ENCODE measurements at regions not wholly inside any gene's neighbourhood (a gene's known extent, or its start where the extent isn't known, plus 50 kb on each side); places are given as distances from the start of the nearest gene placed in this dataset.

DNA sequence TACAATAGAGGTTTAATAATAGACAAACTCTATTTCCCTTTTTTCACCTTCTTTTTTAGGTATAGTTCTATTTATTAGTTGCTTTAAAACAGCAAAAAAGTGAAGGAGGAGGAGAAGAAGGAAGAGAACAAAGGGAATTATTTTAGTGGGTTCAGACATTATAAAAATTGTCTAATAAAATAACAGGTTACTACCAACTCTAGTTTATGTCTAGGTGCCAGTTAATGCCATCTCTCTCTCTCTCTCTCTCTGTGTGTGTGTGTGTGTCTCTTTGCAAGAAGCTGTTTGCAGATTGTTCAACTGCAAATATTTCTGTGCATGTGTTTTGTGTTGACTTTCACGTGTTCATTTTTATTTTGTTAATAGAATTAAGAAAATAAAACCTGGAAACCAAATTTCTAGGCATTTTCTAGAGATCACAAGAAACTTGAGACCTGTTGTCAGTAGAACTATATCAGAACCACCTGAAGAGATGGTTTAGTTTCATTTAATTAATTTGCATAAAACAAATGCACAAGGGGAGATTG is 313.5 kb upstream of the SGK1 start:
- Histone ChIP-seq H3K4me3 (ENCODE audit: low read depth in 1 of 2, low read length in 2 of 2) (no peak overlapping the region), H3K36me3 (ENCODE audit: control insufficient read depth in 1 of 2, insufficient read depth in 2 of 2, low read length in 2 of 2) (no peaks in the 10 kb centered on the region), H3K27ac (ENCODE audit: low read length) (no peak overlapping the region), H3K27me3 (ENCODE audit: low read depth, low read length) (no peaks in the 10 kb centered on the region), H3K9me3 (ENCODE audit: control insufficient read depth in 1 of 2, low read length in 2 of 2) (no peaks in the 10 kb centered on the region), H3K4me1 (ENCODE audit: control insufficient read depth in 1 of 2, insufficient read depth in 2 of 2, low read length in 2 of 2) (no peaks in the 10 kb centered on the region)

DNA sequence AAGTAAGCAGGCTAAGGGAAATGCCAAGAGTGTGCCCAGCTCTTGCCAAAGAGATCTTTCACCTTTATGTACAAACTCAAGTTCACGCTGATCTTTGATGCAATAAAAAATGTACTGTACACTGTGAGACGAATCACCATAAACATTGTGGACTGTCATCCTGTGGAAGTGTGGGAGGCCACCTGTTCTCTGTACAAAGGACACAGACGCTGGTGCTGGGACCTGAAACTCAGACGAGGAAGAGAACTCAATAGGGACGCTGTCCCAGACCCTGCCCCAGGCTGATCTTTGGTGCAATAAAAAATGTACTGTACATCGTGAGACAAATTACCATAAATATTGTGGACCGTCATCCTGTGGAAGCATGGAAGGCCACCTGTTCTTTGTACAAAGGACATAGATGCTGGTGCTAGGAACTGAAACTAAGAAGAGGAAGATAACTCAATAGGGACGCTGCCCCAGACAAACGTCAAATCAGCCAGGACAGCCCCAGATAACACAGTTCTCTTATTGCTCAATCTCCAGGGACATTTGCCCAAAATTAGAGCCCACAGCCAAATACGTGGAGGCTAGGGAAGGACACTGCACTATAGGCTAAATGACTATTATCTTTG is 312.7 kb upstream of the SGK1 start:
- H3K4me3 ChIP-seq (ENCODE audit: low read depth in 1 of 2, low read length in 2 of 2), result no peak overlapping the region
- H3K9me3 ChIP-seq (ENCODE audit: control insufficient read depth in 1 of 2, low read length in 2 of 2), result no peaks in the 10 kb centered on the region
- no peak overlapping the region for H3K27ac ChIP-seq (ENCODE audit: low read length)
- no peaks in the 10 kb centered on the region for H3K27me3 ChIP-seq (ENCODE audit: low read depth, low read length)
- H3K4me1 ChIP-seq (ENCODE audit: control insufficient read depth in 1 of 2, insufficient read depth in 2 of 2, low read length in 2 of 2), result no peaks in the 10 kb centered on the region
- no peaks in the 10 kb centered on the region for H3K36me3 ChIP-seq (ENCODE audit: control insufficient read depth in 1 of 2, insufficient read depth in 2 of 2, low read length in 2 of 2)

DNA sequence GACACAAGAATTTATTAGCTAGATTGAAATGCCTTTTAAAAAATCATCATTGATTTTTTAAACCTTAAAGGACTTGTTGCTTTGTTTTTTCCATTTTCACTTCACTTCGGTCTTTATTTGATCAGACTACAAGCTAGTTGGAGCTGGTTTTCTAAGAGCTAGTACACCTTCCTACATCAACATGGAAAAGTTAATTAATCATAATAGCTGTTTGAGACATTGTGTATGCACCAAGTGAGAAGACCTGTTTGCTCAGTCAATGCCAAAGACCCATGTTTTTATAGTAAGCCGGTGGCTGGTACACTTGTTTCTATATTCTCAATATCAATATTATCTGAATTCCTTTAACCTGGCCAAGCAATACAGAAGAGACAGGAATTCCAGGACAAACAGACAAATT is 310.2 kb upstream of the SGK1 start:
- H3K9me3 ChIP-seq (ENCODE audit: control insufficient read depth in 1 of 2, low read length in 2 of 2), result no peaks in the 10 kb centered on the region
- H3K27ac ChIP-seq (ENCODE audit: low read length), result no peak overlapping the region
- H3K27me3 ChIP-seq (ENCODE audit: low read depth, low read length), result no peaks in the 10 kb centered on the region
- H3K4me1 ChIP-seq (ENCODE audit: control insufficient read depth in 1 of 2, insufficient read depth in 2 of 2, low read length in 2 of 2), result no peaks in the 10 kb centered on the region
- H3K4me3 ChIP-seq (ENCODE audit: low read depth in 1 of 2, low read length in 2 of 2), result no peak overlapping the region
- no peaks in the 10 kb centered on the region for H3K36me3 ChIP-seq (ENCODE audit: control insufficient read depth in 1 of 2, insufficient read depth in 2 of 2, low read length in 2 of 2)

DNA sequence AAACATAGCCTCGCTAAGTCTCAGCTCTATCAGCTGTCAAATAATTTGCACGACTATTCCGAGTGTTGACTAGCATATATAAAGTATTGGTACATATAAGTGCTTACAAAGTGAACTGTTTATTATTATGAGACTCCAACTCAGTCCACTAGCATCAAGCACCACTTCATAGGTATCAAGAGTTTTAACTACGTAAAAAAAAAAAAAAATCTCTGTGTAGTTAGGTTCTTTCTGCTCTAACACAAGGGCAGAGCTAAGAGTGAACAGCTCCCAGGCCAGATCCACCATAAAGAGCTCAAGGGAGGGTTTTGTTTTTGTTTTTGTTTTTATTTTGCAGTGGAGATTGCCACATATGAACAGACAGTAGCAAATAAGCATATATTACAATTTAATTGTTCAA is 309.8 kb upstream of the SGK1 start:
- no peaks in the 10 kb centered on the region for H3K9me3 ChIP-seq (ENCODE audit: control insufficient read depth in 1 of 2, low read length in 2 of 2)
- no peak overlapping the region for H3K4me3 ChIP-seq (ENCODE audit: low read depth in 1 of 2, low read length in 2 of 2)
- no peaks in the 10 kb centered on the region for H3K4me1 ChIP-seq (ENCODE audit: control insufficient read depth in 1 of 2, insufficient read depth in 2 of 2, low read length in 2 of 2)
- H3K27me3 ChIP-seq (ENCODE audit: low read depth, low read length), result no peaks in the 10 kb centered on the region
- H3K27ac ChIP-seq (ENCODE audit: low read length), result no peak overlapping the region
- no peaks in the 10 kb centered on the region for H3K36me3 ChIP-seq (ENCODE audit: control insufficient read depth in 1 of 2, insufficient read depth in 2 of 2, low read length in 2 of 2)

DNA sequence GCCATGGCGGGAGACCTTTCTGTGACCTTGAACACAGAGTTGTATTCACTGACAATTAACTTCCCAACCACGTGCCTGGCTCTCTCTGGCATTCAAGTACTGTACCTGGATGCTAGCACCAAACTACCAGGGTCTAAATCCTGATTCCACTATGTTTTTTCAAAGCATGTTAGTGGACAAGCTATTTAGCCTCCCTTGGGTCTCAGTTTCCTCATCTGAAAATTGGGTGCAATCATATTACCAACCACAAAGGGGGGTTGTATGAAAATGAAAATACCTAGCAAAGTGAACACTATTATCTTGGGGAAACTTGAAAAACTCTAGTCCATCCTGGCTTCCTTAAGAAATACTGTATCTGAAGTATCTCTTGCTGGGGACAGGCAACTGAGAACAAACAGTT is 308.7 kb upstream of the SGK1 start:
- no peaks in the 10 kb centered on the region for H3K4me1 ChIP-seq (ENCODE audit: control insufficient read depth in 1 of 2, insufficient read depth in 2 of 2, low read length in 2 of 2)
- H3K36me3 ChIP-seq (ENCODE audit: control insufficient read depth in 1 of 2, insufficient read depth in 2 of 2, low read length in 2 of 2), result no peaks in the 10 kb centered on the region
- no peaks in the 10 kb centered on the region for H3K27me3 ChIP-seq (ENCODE audit: low read depth, low read length)
- no peak overlapping the region for H3K27ac ChIP-seq (ENCODE audit: low read length)
- H3K9me3 ChIP-seq (ENCODE audit: control insufficient read depth in 1 of 2, low read length in 2 of 2), result no peaks in the 10 kb centered on the region
- H3K4me3 ChIP-seq (ENCODE audit: low read depth in 1 of 2, low read length in 2 of 2), result no peak overlapping the region

DNA sequence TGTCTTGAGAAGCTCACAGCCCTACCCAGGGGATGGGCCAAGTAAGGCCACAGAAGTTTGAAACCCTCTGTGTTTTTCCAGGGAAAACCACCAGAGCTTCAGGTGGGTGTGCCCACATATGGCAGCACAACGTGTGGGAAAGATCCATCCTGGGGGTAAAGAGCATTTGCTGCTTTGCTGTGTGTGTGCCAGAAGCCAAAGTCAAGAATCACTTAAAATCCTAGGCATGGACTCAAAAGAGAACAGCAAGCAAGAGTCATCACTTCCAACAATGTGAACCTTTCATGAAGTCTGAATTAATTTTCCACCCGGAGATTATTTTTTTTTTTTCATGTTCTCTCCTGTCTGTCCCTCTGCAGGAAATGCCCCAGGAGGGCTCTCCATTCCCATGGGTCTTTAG is 308.2 kb upstream of the SGK1 start:
- no peaks in the 10 kb centered on the region for H3K9me3 ChIP-seq (ENCODE audit: control insufficient read depth in 1 of 2, low read length in 2 of 2)
- no peak overlapping the region for H3K27ac ChIP-seq (ENCODE audit: low read length)
- no peaks in the 10 kb centered on the region for H3K27me3 ChIP-seq (ENCODE audit: low read depth, low read length)
- H3K4me1 ChIP-seq (ENCODE audit: control insufficient read depth in 1 of 2, insufficient read depth in 2 of 2, low read length in 2 of 2), result no peaks in the 10 kb centered on the region
- no peaks in the 10 kb centered on the region for H3K36me3 ChIP-seq (ENCODE audit: control insufficient read depth in 1 of 2, insufficient read depth in 2 of 2, low read length in 2 of 2)
- H3K4me3 ChIP-seq (ENCODE audit: low read depth in 1 of 2, low read length in 2 of 2), result no peak overlapping the region

DNA sequence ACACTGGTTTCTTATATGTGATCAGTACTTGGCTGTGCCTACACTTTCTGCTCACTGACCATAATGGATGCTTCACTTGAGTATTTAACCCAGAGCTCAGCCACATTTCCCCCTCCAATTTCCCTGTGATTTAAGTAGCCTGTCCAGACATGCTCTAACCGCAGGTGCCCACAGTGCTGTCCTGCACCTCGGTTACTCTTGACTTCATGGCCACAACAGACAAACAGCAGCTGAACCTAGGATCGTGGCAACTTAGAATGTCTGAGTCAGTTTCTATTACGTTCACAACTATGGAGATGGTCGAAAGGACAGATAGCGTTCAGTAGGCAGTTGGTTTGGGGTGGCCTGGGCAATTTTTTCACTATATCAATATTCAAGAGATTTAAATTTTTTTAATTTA is 306.9 kb upstream of the SGK1 start:
- H3K9me3 ChIP-seq (ENCODE audit: control insufficient read depth in 1 of 2, low read length in 2 of 2), result no peaks in the 10 kb centered on the region
- no peak overlapping the region for H3K27ac ChIP-seq (ENCODE audit: low read length)
- H3K36me3 ChIP-seq (ENCODE audit: control insufficient read depth in 1 of 2, insufficient read depth in 2 of 2, low read length in 2 of 2), result no peaks in the 10 kb centered on the region
- H3K4me1 ChIP-seq (ENCODE audit: control insufficient read depth in 1 of 2, insufficient read depth in 2 of 2, low read length in 2 of 2), result no peaks in the 10 kb centered on the region
- no peak overlapping the region for H3K4me3 ChIP-seq (ENCODE audit: low read depth in 1 of 2, low read length in 2 of 2)
- H3K27me3 ChIP-seq (ENCODE audit: low read depth, low read length), result no peaks in the 10 kb centered on the region

DNA sequence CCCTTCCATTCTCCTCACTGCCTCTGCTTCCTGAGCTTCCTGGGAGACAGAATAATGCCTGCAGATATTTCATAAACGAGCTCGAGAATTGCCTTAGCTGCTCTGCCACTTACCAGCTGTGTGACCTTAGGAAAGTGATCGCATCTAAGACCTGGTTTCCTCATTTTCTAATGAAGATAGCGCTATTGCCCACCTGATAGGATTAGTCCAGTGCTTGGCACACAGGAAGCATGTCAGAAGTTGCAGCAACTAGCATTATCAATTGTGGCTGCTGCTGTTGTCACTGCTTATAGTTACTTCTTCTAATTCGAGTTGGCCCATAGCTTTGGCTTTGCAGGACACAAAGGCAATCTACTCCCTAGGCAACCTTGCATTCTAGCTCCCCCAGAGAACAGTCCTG is 305.5 kb upstream of the SGK1 start:
- Histone ChIP-seq H3K27ac (ENCODE audit: low read length) (no peak overlapping the region), H3K4me1 (ENCODE audit: control insufficient read depth in 1 of 2, insufficient read depth in 2 of 2, low read length in 2 of 2) (no peaks in the 10 kb centered on the region), H3K27me3 (ENCODE audit: low read depth, low read length) (no peaks in the 10 kb centered on the region)

DNA sequence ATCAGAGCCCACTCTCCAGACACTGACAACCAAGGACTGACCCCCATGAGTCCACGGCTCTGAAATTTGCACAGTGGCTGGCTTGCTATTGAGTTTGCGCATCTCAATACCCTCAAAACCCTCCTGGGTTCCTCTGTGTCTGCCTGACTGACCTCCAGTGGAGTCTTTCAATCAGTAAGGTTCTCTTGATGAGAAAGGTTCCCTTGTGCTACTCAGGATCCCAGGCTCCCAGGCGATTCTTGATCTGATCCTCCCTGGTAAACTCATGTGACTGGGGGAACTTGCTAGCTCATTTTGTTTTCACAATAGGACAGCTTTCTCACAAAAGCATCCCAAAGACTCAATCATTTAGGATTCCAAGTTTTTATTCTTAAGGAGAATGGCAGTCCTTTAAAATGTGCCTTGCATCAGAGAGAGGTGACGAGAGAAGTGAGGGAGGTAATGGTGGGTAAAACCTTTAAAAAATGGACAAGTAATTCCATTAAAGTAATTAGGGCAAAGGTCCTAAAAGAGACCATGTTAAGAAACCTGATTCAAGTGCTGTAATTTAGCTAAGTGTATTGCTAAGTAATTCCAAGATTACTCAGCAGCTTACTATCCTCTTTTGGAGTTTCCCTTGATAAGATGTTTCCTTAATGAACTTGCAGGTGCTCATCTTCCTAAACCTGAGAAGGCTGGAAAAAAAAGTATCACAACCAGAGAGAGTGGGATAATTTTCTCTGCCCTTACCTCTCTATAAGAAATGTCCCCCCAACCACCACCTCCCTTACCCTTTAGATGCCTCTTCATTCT is 304.7 kb upstream of the SGK1 start:
- no peaks in the 10 kb centered on the region for H3K4me1 ChIP-seq (ENCODE audit: control insufficient read depth in 1 of 2, insufficient read depth in 2 of 2, low read length in 2 of 2)
- no peak overlapping the region for H3K4me3 ChIP-seq (ENCODE audit: low read depth in 1 of 2, low read length in 2 of 2)
- H3K27me3 ChIP-seq (ENCODE audit: low read depth, low read length), result no peaks in the 10 kb centered on the region
- H3K36me3 ChIP-seq (ENCODE audit: control insufficient read depth in 1 of 2, insufficient read depth in 2 of 2, low read length in 2 of 2), result no peaks in the 10 kb centered on the region
- no peak overlapping the region for H3K27ac ChIP-seq (ENCODE audit: low read length)
- H3K9me3 ChIP-seq (ENCODE audit: control insufficient read depth in 1 of 2, low read length in 2 of 2), result no peaks in the 10 kb centered on the region

More for the DNA sequence above, 305.5 kb upstream of the SGK1 start:
- Histone ChIP-seq H3K9me3 (ENCODE audit: control insufficient read depth in 1 of 2, low read length in 2 of 2) (no peaks in the 10 kb centered on the region), H3K36me3 (ENCODE audit: control insufficient read depth in 1 of 2, insufficient read depth in 2 of 2, low read length in 2 of 2) (no peaks in the 10 kb centered on the region), H3K4me3 (ENCODE audit: low read depth in 1 of 2, low read length in 2 of 2) (no peak overlapping the region)

DNA sequence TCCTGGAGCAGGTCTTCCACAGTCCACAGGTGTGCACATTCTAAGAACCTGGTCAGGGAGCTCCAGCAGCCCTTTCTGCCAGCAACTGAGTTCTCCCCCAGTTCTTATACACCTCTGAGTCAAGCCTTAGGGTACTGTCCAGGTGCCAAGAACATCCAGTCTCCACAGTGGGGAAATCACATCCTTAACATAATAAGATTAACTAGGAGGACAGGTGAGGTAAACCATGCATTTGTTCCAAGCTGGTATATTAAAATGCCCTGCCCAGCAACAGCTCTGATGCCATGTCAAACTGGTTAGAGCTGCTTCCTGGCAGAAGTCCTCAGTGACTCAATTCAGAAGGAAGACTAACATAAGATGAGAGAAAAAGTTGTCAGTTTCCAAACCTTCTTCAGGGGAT is 303.9 kb upstream of the SGK1 start:
- Histone ChIP-seq H3K27me3 (ENCODE audit: low read depth, low read length) (no peaks in the 10 kb centered on the region), H3K9me3 (ENCODE audit: control insufficient read depth in 1 of 2, low read length in 2 of 2) (no peaks in the 10 kb centered on the region), H3K4me1 (ENCODE audit: control insufficient read depth in 1 of 2, insufficient read depth in 2 of 2, low read length in 2 of 2) (no peaks in the 10 kb centered on the region), H3K36me3 (ENCODE audit: control insufficient read depth in 1 of 2, insufficient read depth in 2 of 2, low read length in 2 of 2) (no peaks in the 10 kb centered on the region), H3K27ac (ENCODE audit: low read length) (no peak overlapping the region), H3K4me3 (ENCODE audit: low read depth in 1 of 2, low read length in 2 of 2) (no peak overlapping the region)

DNA sequence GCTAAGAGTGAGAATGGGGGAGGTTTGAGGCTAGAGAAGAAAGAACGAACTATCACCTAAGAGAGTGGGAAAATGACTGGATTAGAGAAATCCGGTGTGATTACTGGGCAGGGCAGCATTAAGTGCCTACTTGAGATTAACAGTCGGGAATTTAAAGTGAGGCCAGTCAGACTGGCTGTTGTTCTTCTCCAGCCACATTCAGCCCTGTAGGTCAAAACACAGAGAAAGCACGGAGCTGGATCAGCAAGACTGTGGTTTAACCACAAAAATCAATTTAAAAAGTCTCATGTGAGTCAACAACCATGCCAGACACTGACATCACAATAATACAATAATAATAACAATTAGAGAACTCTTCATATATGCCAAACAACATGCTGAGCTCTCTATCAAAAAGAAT is 301.9 kb upstream of the SGK1 start:
- Histone ChIP-seq H3K9me3 (ENCODE audit: control insufficient read depth in 1 of 2, low read length in 2 of 2) (no peaks in the 10 kb centered on the region), H3K4me3 (ENCODE audit: low read depth in 1 of 2, low read length in 2 of 2) (no peak overlapping the region), H3K27ac (ENCODE audit: low read length) (no peak overlapping the region), H3K4me1 (ENCODE audit: control insufficient read depth in 1 of 2, insufficient read depth in 2 of 2, low read length in 2 of 2) (no peaks in the 10 kb centered on the region), H3K36me3 (ENCODE audit: control insufficient read depth in 1 of 2, insufficient read depth in 2 of 2, low read length in 2 of 2) (no peaks in the 10 kb centered on the region), H3K27me3 (ENCODE audit: low read depth, low read length) (no peaks in the 10 kb centered on the region)

DNA sequence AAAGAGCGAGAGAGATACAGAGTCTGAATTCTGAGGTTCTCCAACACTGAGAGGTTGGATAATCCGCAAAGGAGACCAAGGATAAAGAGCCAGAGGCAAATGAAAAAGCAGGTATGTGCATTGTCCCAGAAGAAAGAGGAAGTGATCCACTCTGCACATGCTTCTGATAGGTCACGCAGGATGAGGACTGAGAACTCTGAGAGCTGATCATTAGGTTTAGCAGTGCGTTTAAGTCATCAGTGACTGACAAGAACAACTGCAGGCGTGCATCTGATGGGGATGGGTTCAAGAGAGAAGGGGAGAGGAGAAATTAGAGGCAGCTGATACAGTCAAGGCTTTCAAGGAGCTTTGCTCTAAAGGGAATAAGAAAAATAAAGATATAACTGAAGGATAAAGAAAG is 301.2 kb upstream of the SGK1 start:
- H3K36me3 ChIP-seq (ENCODE audit: control insufficient read depth in 1 of 2, insufficient read depth in 2 of 2, low read length in 2 of 2), result no peaks in the 10 kb centered on the region
- no peaks in the 10 kb centered on the region for H3K27me3 ChIP-seq (ENCODE audit: low read depth, low read length)
- no peak overlapping the region for H3K27ac ChIP-seq (ENCODE audit: low read length)
- H3K4me1 ChIP-seq (ENCODE audit: control insufficient read depth in 1 of 2, insufficient read depth in 2 of 2, low read length in 2 of 2), result no peaks in the 10 kb centered on the region
- no peak overlapping the region for H3K4me3 ChIP-seq (ENCODE audit: low read depth in 1 of 2, low read length in 2 of 2)
- no peaks in the 10 kb centered on the region for H3K9me3 ChIP-seq (ENCODE audit: control insufficient read depth in 1 of 2, low read length in 2 of 2)
